Uterus (tissue), 3 donors: ENCODE measurements at regions not wholly inside any gene's neighbourhood (a gene's known extent, or its start where the extent isn't known, plus 50 kb on each side); places are given as distances from the start of the nearest gene placed in this dataset.

Source experiments
- DNase-seq, 2 donors: peaks; one replicate each; pipeline ENCODE4 v3.0.0-alpha.2; 2019 to 2020
- H3K27ac ChIP-seq, 2 donors: fragments of 200-600 bp; sonication (generic); 1 replicate in 1 of 2; 2 replicates in 1 of 2; pipeline ENCODE4 v1.5.1; 2016 to 2018
- H3K27me3 ChIP-seq, 2 donors: fragments of 200-600 bp; sonication (generic); one replicate each; pipeline ENCODE4 v1.5.1; 2018 to 2019; ENCODE audit warnings: control low read depth in 1 of 2
- H3K36me3 ChIP-seq, 2 donors: fragments of 200-600 bp; sonication (generic); one replicate each; pipeline ENCODE4 v1.5.1; 2019; ENCODE audit warnings: control low read depth in 1 of 2
- H3K4me1 ChIP-seq, 2 donors: fragments of 200-600 bp; sonication (generic); one replicate each; pipeline ENCODE4 v1.5.1; 2018 to 2019; ENCODE audit warnings: control low read depth in 1 of 2
- H3K4me3 ChIP-seq, 2 donors: fragments of 200-600 bp; sonication (generic); 1 replicate in 1 of 2; 2 replicates in 1 of 2; pipeline ENCODE4 v1.5.1; 2018 to 2019; ENCODE audit warnings: mild to moderate bottlenecking in 1 of 2
- H3K9me3 ChIP-seq, 2 donors: fragments of 200-600 bp; sonication (generic); one replicate each; pipeline ENCODE4 v1.5.1; 2019; ENCODE audit warnings: control low read depth in 1 of 2
- CTCF ChIP-seq, 4 experiments: fragments of 200-600 bp in 2 of 4; fragments of 450-650 bp in 2 of 4; sonication (generic) in 2 of 4; IDR thresholded peaks; one replicate each; pipeline ENCODE4 v1.5.1; 2016 to 2019; ENCODE audit warnings: antibody characterized with exemption in 4 of 4, mild to moderate bottlenecking in 2 of 4, moderate library complexity in 1 of 4
- POLR2A ChIP-seq, 2 donors: fragments of 450-650 bp; IDR thresholded peaks; one replicate each; pipeline ENCODE4 v1.6.1; 2016; ENCODE audit warnings: antibody characterized with exemption in 2 of 2, mild to moderate bottlenecking in 1 of 2, moderate library complexity in 1 of 2
- intact Hi-C: fragments of 100-400 bp; cut with DNase I; formaldehyde crosslinking; loops from one replicate; pipeline ENCODE4 v1.15.1; 2023; ENCODE audit warnings: low total_unique reads
- donor health status: DM: yes; HTN: yes; CAD: no.

GRCh38 chr4:27835851-27836250 lies 975.2 kb downstream of the STIM2 start:
- no peaks in the 10 kb centered on the region for H3K4me1 ChIP-seq
- no peaks in the 10 kb centered on the region for H3K27me3 ChIP-seq
- no peaks in the 10 kb centered on the region for H3K9me3 ChIP-seq
- intact Hi-C loops: no loop called here
- H3K36me3 ChIP-seq: no peaks in the 10 kb centered on the region
- DNase-seq: no peak
- H3K4me3 ChIP-seq: no peak overlapping the region
- no peak for TF ChIP-seq CTCF (IDR thresholded peaks at IDR 0.05)
- H3K27ac ChIP-seq: no peak overlapping the region

- H3K27me3 ChIP-seq: no peaks in the 10 kb centered on the region
- H3K4me3 ChIP-seq: no peak overlapping the region
- TF ChIP-seq CTCF (IDR thresholded peaks at IDR 0.05): no peak
- no peak for TF ChIP-seq POLR2A (IDR thresholded peaks at IDR 0.05)
- no peaks in the 10 kb centered on the region for H3K4me1 ChIP-seq
- intact Hi-C loops: no loop called here
- H3K36me3 ChIP-seq: no peaks in the 10 kb centered on the region
- no peaks in the 10 kb centered on the region for H3K9me3 ChIP-seq
- no peak for DNase-seq
- H3K27ac ChIP-seq: no peak overlapping the region
These were observed 975.9 kb downstream of the STIM2 start for GRCh38 chr4:27836523-27836922.

- intact Hi-C loops: no loop called here
- H3K36me3 ChIP-seq: no peaks in the 10 kb centered on the region
- H3K27ac ChIP-seq: no peak overlapping the region
These were observed 983.1 kb downstream of the STIM2 start for GRCh38 chr4:27843776-27844175.

GRCh38 chr4:27844376-27844775 lies 983.7 kb downstream of the STIM2 start:
- intact Hi-C loops: no loop called here
- TF ChIP-seq CTCF (IDR thresholded peaks at IDR 0.05) (no peak), POLR2A (IDR thresholded peaks at IDR 0.05) (no peak)
- no peaks in the 10 kb centered on the region for H3K9me3 ChIP-seq
- no peaks in the 10 kb centered on the region for H3K4me1 ChIP-seq
- H3K36me3 ChIP-seq: no peaks in the 10 kb centered on the region
- no peak overlapping the region for H3K4me3 ChIP-seq
- no peak for DNase-seq
- no peaks in the 10 kb centered on the region for H3K27me3 ChIP-seq
- H3K27ac ChIP-seq: no peak overlapping the region

More at GRCh38 chr4:27843776-27844175, 983.1 kb downstream of the STIM2 start:
- H3K4me3 ChIP-seq: no peak overlapping the region
- TF ChIP-seq CTCF (IDR thresholded peaks at IDR 0.05): no peak
- H3K4me1 ChIP-seq: no peaks in the 10 kb centered on the region
- H3K27me3 ChIP-seq: no peaks in the 10 kb centered on the region
- H3K9me3 ChIP-seq: no peaks in the 10 kb centered on the region
- DNase-seq: no peak

- Histone ChIP-seq H3K27ac (no peak overlapping the region), H3K9me3 (no peaks in the 10 kb centered on the region), H3K36me3 (no peaks in the 10 kb centered on the region), H3K4me3 (no peak overlapping the region), H3K4me1 (no peaks in the 10 kb centered on the region), H3K27me3 (no peaks in the 10 kb centered on the region)
- no peak for DNase-seq
- intact Hi-C loops: no loop called here
- TF ChIP-seq POLR2A (IDR thresholded peaks at IDR 0.05) (no peak), CTCF (IDR thresholded peaks at IDR 0.05) (no peak)
These were observed 986.3 kb downstream of the STIM2 start for GRCh38 chr4:27846951-27847350.
